ENCODE measurements at regions not wholly inside any gene's neighbourhood (a gene's known extent, or its start where the extent isn't known, plus 50 kb on each side); places are given as distances from the start of the nearest gene placed in this dataset.
"Not testable (repeated sequence)": the region's sequence is repeated elsewhere in the genome, so short reads cannot be mapped to it uniquely, and the experiment has no call there.

DNA sequence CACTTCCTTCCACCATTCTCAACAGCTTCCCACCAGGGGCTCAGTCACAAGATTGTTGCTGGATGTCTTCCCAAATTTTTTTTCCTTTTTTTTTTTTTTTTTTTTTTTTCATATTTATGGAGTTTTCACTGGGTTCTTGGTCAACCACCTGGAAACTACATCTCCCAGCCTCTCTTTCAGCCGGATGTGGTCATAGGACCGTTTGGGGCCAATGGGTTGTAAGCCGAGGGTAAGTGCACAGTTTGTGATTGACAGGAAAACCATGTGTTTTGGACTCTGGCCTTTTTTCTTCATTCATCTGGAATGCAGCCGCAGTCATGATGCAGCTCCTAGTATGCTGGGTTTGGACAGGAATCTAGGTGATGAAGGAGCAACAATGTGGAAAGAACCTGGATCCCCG lies 337.1 kb upstream of the FOXK1 start:
- no peak overlapping the region for H3K27ac ChIP-seq
- no peaks in the 10 kb centered on the region for H3K9me3 ChIP-seq
- no peaks in the 10 kb centered on the region for H3K36me3 ChIP-seq
- H3K4me3 ChIP-seq (ENCODE audit: low read depth in 1 of 2, low read length in 1 of 2): no peak overlapping the region
- H3K27me3 ChIP-seq: no peaks in the 10 kb centered on the region
- no peak for TF ChIP-seq CTCF (IDR thresholded peaks at IDR 0.05)
- H3K4me1 ChIP-seq (ENCODE audit: control insufficient read depth in 1 of 2, insufficient read depth in 1 of 2, low read depth in 1 of 2, low read length in 1 of 2): no peaks in the 10 kb centered on the region

GRCh38 chr7:4352069-4352468 lies 330.0 kb upstream of the FOXK1 start:
- Histone ChIP-seq H3K9me3 (no peaks in the 10 kb centered on the region), H3K36me3 (no peaks in the 10 kb centered on the region), H3K4me3 (ENCODE audit: low read depth in 1 of 2, low read length in 1 of 2) (no peak overlapping the region), H3K27me3 (no peaks in the 10 kb centered on the region), H3K27ac (no peak overlapping the region), H3K4me1 (ENCODE audit: control insufficient read depth in 1 of 2, insufficient read depth in 1 of 2, low read depth in 1 of 2, low read length in 1 of 2) (no peaks in the 10 kb centered on the region)
- no peak for TF ChIP-seq CTCF (IDR thresholded peaks at IDR 0.05)

- H3K27me3 ChIP-seq: no peaks in the 10 kb centered on the region
These were observed 320.3 kb upstream of the FOXK1 start for GRCh38 chr7:4361774-4362173.

DNA sequence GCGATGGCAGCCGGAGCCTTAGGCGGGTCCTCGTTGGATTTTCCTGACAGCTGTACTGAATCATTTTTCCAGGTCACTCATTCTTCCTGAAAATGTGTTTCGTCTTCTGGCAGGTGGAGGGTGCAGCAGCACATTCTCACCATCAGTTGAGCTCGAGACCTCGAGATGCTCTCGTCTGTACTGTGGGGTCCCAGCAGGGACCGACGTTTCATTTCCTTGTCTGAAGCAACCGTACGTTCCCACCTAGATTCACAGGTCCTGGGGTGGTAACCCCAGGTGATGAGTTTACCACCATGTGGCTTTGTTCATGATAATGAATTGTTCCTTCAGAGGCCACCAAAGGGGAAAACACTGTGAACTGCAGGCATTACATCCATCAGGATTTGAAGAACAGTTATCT lies 298.5 kb upstream of the FOXK1 start:
- H3K27me3 ChIP-seq: no peaks in the 10 kb centered on the region
- TF ChIP-seq CTCF (IDR thresholded peaks at IDR 0.05): no peak
- H3K36me3 ChIP-seq: no peaks in the 10 kb centered on the region
- no peaks in the 10 kb centered on the region for H3K4me1 ChIP-seq (ENCODE audit: control insufficient read depth in 1 of 2, insufficient read depth in 1 of 2, low read depth in 1 of 2, low read length in 1 of 2)
- H3K27ac ChIP-seq: no peak overlapping the region
- no peaks in the 10 kb centered on the region for H3K9me3 ChIP-seq
- no peak overlapping the region for H3K4me3 ChIP-seq (ENCODE audit: low read depth in 1 of 2, low read length in 1 of 2)

More at GRCh38 chr7:4361774-4362173, 320.3 kb upstream of the FOXK1 start:
- Histone ChIP-seq H3K27ac (no peak overlapping the region), H3K4me1 (ENCODE audit: control insufficient read depth in 1 of 2, insufficient read depth in 1 of 2, low read depth in 1 of 2, low read length in 1 of 2) (no peaks in the 10 kb centered on the region), H3K9me3 (no peaks in the 10 kb centered on the region), H3K4me3 (ENCODE audit: low read depth in 1 of 2, low read length in 1 of 2) (no peak overlapping the region), H3K36me3 (no peaks in the 10 kb centered on the region)
- no peak for TF ChIP-seq CTCF (IDR thresholded peaks at IDR 0.05)

GRCh38 chr7:4386190-4386589 lies 295.9 kb upstream of the FOXK1 start:
- Histone ChIP-seq H3K27me3 (no peaks in the 10 kb centered on the region), H3K9me3 (no peaks in the 10 kb centered on the region), H3K4me1 (ENCODE audit: control insufficient read depth in 1 of 2, insufficient read depth in 1 of 2, low read depth in 1 of 2, low read length in 1 of 2) (no peaks in the 10 kb centered on the region), H3K36me3 (no peaks in the 10 kb centered on the region), H3K27ac (no peak overlapping the region), H3K4me3 (ENCODE audit: low read depth in 1 of 2, low read length in 1 of 2) (no peak overlapping the region)
- TF ChIP-seq CTCF (IDR thresholded peaks at IDR 0.05): no peak

GRCh38 chr7:4391103-4391502 lies 291.0 kb upstream of the FOXK1 start:
- H3K27me3 ChIP-seq; H3K27ac ChIP-seq; H3K4me3 ChIP-seq (ENCODE audit: low read depth in 1 of 2, low read length in 1 of 2); H3K9me3 ChIP-seq; H3K4me1 ChIP-seq (ENCODE audit: control insufficient read depth in 1 of 2, insufficient read depth in 1 of 2, low read depth in 1 of 2, low read length in 1 of 2); H3K36me3 ChIP-seq: not testable (repeated sequence)

Measured in neutrophil (primary cell).